Hematopoietic multipotent progenitor cell (in vitro differentiated cells): ENCODE measurements at regions not wholly inside any gene's neighbourhood (a gene's known extent, or its start where the extent isn't known, plus 50 kb on each side); places are given as distances from the start of the nearest gene placed in this dataset.

Experiments used
- DNase-seq, 3 donors: peaks; one replicate each; pipeline ENCODE4 v3.0.0-alpha.2; 2011 to 2015; ENCODE audit warnings: low read depth in 2 of 3, low spot score in 2 of 3

DNA sequence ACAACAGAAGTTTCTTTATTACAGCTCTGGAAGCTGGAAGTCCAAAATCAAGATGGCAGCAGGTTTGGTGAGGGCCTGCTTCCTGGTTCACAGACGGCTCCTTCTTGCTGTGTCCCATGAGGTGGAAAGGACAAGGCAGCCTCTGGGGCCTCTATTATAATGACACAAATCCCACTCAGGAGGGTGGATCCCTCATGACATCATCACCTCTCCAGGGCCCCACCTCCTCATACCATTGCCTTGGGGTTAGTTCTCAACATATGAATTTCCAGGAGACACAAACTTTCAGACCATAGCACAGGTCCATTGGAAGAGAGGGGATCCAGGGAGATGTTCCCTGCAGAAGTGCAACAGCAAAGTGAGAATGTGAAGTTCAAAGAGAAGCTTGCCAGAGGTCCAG is 202.8 kb downstream of the TFCP2L1 start:
- DNase-seq: no peak

DNA sequence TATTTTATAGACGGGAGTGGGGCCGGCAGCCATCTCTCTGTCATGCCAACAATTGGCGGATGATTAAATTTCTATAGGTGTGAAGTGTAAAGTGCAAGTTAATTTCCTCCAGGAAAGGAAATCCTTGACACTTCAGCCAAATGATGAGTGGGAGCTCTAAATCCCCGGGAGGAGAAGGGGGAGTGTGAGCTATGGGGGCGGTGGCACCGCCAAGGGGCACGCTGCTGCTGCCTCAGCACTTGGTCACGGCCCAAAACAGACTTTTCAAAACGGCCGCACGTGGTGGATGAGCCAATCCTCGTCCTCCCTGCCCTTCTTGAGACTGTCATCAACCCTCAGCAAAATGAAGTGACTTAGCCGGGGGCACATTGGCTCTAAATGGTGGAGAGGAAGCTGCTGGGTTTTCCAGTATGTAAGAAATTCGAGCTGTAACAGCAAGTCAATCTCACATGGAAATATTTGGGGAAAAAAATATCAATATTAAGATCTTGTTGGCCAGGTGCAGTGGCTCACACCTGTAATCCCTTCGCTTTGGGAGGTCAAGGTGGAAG is 200.8 kb downstream of the TFCP2L1 start:
- no peak for DNase-seq

DNA sequence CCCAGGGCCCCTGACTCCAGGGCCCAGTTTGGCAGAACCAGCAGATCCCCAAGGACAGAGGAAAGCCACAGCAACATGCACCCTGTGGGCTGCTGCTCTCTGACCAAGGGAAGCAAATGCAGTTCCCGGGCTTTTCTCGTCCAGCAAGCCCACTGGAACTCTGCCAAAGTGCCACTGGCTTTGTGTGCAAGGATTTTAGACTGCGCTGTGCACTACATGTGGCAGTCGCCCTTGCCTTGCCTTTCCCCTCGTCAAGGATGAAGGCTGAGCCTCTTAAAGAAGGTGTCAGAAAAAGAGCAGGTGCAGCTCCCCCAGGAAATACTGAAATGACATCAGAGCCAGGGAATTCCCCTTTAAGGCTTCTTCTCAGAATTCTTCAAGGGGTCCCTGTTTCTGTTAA is 199.2 kb downstream of the TFCP2L1 start:
- no peak for DNase-seq

DNA sequence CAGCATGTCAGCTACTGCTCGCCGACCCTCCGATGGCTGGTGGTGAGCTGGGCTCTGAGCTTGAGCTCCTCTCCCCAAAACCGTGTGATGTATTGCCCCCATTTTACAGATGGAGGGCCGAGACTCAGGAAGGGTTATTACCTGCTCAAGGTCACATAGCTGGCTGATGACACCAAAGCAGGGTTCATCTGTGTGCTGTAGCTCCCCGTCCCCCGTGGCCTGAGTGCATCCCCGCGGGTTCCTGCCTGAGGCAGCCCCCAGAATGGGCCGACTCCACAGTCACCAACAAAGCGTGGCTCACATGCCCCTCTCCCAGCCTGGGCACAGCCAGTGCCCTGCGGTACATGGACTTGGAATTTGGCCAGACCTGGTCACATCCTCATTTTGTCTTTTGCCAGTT is 198.6 kb downstream of the TFCP2L1 start:
- DNase-seq: peak in 1 of 3 donors; percentile 36

DNA sequence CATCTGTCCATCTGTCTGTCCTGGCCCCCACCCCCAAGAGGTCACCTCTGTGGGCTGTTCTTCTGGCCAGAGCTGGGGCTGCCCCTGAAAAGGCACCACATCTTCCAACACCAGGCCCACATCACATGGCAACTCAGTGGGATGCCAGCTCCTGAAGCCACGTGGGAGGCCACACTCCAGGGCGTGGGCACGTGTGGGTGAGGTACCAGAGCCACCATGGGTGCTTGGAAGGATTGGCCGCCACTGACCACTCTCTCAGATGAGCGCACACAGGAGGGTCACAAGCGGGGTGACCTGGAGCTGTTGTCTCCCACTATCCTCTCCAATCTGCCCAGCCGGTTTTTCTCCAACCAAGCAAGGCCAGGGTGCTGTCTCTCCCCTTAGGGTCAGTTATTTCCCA is 197.9 kb downstream of the TFCP2L1 start:
- no peak for DNase-seq

DNA sequence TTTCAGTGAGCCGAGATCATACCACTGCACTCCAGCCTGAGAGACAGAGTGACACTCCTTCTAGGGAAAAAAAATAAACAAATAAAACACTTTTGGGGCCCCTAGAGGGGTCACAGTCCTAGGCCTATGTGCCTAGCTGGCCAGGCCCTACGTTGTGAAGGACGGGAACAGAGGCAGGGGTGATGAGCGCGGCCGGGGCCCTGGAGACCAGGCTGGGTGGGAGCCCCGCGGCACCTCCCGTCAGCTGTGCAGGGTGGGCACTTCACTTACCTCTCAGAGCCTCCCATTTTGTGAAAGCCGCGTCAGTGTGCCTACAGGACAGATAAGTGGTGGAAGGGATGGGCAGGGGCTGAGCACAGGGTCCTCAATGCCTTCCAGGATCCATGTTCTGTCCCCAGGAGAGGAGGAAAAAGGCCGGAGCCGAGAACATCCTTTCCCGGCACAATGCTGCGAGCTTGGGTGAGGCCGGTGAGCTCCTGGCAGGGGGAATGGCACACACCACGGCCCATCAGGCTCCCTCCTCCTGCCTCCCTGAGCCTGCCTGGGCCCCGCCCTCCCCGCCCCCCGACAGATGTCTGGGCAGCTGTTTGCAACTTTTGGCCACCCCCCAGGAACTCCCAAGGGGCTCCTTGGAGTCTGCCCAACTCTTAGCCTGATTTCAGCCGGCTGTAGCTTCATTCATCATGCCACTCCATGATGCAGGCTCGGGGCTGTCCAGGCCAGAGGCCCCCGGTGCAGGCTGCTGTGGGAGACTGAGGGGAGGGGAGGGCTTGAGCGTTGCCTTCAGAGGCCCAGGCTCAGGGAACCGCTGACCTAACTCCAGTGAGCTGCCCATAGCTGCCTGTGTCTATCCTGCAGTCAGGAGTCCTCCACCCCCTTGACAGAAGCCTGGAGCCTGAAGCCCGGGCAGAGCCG is 196.5 kb downstream of the TFCP2L1 start:
- DNase-seq: no peak

DNA sequence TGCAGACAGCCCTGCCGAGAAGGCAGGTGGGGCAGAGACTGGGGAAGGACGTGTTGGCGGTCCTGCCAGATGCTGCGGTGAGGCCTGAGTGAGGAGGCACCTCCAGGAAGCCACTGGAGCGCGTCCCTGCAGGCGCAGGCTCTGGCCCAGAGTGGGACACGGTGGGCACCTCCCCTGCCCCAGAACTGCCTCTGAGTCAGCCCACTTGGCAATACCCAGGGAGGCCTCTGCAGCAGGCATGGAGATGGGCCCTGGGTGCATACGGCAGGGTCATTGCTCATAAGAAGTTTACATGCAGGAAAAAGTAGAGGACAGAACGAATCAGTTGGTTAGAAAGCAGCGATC is 195.9 kb downstream of the TFCP2L1 start:
- no peak for DNase-seq

DNA sequence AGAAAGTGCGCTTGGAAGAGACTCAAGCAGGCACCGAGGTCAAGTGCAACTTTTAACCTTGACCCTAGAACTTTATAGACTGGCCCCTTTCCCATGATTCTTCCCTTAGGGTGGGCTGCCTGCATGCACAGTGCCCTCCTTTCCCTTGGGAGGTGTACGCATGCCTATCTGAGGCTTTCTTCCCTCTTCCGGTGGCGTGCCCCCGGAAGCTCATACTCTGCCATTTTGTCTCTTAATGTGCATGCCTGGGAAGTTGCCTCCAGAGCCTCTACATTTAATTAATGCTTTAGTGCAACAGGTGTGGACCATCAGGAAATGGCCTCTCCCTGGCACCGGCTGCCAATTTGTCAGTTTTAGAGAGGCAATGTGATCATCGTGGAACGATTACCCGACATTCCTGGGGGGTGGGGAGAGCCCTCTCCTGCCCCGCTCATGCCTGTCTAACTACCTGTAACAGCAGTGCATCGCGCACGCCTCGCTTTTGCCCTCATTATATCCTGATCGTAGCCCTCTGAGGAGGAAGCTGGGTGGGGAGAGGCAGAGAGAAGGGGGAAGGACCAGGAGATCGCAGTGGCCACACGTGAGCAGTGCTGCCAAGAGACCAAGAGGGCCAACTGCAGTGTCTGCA is 194.8 kb downstream of the TFCP2L1 start:
- DNase-seq: no peak

DNA sequence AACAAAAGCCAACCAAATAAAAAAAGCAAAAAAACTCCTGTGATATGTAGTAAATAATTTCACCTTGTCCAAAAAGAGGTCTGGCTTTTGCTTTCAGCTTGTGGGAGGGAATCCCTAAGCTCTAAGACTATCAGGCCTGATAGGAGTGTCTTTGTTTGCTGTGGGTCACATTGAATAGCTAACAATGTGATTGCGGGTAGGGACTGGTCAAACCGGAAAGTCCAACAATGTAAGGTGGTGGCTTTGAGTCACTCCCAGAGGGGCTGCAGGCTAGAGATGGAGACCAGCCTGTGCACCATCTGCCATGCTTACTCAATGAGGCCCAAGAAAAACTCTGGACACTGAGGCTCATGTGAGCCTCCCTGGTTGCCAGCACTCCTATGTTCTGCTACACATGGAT is 192.9 kb downstream of the TFCP2L1 start:
- no peak for DNase-seq

DNA sequence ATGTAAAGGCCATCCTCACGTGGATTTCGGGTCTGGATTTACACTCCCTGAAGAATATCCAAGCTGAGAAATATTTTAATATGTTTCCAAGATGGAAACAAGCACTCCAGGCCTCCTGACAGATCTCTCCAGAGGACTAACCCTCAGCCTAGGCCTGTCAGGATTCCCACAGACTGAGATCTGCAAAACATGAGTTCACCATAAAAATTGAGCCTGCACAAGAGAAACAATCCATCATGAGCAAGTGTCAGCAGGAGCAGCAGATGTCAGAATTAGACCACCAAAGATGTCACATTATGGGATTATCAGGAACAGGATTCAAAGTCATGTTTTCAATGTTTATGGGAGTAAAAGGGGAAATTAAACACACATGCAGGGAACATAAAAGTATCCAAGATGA is 191.3 kb downstream of the TFCP2L1 start:
- no peak for DNase-seq

DNA sequence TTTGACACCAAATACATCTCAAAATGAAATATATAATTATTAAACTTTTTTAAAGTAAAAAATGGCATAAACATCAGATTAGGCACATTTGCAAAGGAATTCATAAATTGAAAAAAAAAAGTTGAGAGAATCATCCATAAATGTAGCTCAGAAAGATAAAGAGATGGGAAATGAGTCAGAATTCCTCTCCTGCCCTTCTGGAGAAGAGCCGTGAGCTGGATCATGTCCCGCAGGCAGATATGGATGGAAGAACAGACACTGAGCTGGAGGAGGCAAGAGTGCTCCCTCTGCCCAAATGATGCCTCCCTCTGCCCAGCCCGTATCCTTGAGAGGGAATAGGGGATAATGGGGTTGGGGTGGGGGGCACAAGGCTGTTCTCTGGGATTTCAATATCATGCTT is 190.9 kb downstream of the TFCP2L1 start:
- DNase-seq: no peak

DNA sequence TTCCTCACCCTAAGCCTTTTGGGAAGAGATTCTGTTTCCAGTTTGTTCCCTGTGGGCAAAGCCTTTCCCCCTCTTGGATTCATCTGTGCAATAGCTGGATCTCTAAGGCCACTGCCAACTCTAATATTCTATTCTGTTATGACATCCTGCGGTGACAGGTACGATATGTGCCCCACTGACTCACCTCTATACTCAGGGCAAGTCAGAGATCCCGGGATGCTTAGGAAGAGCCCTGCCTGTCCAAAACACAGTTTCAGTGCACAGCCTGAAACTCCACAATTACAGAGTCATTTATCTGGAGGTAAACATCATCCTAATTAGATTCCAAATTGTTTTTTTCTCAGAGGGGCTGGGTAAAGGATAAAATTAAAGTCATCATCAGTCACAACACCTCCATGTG is 190.2 kb downstream of the TFCP2L1 start:
- no peak for DNase-seq

DNA sequence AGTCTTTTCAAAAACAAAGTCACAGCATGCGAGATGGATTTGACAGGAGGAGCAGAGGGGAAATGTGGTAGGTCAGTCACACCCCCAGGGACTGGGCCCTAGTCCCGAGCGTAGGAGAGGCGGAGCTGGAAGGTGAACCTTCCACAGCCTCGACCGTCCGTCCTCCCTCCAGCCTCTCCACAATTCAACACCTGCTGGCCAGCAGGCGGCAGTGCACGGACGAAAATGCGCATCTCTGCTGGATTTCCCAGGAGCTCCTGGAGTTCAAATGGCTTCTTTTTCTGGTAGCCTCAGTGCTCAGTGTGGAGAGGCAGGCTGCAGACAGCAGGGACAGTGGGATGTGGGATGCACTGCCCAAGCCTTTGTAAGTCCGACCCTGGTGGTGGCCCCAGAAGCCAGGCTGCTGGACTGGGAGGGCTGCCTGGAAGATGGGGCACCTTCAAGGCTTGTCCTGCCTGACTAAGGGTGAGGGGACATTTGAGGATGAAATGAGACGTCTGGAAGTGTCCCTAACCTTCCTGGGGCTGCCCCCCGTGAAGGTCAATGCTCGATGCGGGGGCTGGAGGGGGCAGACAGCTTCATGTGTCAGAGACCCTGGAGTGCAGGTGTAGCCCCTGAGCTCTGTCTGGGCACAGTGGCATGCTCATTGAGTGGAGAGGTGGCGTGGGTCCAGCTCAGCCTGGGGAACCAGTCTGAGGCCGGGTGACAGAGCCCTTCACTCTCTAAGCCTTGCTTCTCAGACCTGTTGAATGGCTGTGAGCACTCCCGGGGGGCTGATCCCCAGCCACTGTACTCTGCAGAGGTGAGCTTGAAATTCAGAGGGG is 189.5 kb downstream of the TFCP2L1 start:
- DNase-seq: peak in 1 of 3 donors; percentile 55

DNA sequence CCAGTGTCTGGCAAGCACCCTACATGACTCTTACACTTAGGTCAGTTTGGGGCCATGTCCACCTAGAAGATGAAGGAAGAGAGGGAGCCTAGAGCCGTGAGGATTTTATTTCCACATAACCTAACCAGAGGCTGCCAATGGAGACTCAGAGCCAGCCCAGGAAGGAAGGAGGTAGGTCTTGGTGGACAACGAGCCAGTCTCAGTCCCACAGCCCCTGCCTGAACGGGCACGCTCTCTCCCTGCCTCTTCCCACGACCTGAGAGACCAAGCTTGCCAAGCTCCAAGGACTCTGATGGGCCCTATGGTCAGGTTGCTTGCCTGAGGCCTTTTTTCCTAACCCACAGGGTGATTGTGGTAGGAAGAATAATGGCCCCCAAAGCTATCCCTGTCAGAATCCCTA is 188.4 kb downstream of the TFCP2L1 start:
- no peak for DNase-seq

DNA sequence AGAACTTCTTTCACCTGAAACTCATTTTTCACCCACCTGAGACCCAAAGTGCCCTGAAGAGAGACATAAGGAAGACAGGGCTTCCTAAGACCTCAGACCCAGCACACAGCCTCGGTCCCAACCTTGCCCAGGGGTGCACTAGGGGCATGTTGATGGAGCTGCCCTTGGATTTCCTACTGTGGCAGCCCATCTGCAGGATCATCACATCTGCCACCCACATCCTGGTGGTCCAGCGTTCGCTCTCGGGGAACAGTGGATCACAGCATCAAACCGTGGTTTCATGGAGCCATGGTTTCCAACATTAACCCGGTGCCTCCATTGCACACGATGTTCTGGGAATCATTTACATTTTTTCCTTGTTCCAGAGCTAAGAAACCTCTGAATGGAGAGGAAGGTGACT is 186.4 kb downstream of the TFCP2L1 start:
- DNase-seq: no peak

DNA sequence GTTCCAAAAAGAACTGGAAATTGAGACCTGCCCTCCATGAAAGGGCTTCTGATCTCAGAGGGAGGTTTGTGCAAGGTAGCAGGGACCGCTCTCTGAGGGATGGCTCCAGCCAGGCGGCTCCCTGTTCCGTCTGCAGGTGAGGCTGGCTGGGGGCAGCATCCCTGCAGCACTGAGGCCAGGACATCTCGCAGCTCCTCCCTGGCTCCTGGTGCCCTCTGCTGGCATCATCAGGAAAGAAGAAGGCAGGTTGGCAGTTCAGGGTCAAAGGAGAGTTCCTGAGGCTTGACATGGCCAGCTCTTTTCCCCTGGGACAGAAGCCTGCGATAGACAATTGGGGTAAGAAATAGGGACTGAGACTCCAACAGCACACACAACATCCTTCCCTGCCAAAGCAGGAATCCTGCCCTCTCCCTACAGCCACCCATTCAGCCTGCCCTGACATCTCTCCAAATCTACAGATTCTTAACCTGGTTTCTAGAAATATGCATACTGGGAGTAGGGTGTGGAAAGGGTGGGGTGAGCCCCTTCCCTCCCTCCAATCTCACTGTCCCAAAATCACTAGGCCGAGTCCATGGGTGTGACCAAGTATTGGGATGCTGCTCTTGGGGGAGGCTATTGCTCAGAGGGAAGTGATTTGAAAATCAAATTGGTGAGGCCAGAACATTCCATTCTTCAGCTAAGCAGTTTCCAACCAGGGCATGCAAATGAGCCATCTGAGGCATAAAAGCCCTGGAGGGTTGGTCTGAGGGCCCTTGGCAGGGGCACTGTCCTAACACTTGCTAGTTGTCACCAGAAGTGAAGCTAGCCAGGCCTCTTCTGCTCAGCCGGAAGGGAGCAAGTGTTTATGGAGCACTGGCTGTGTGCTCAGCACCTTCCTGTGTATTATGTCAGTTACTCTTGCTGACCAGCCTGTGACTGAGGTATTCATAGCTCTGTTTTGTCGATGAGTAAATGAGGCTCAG is 185.4 kb downstream of the TFCP2L1 start:
- no peak for DNase-seq

DNA sequence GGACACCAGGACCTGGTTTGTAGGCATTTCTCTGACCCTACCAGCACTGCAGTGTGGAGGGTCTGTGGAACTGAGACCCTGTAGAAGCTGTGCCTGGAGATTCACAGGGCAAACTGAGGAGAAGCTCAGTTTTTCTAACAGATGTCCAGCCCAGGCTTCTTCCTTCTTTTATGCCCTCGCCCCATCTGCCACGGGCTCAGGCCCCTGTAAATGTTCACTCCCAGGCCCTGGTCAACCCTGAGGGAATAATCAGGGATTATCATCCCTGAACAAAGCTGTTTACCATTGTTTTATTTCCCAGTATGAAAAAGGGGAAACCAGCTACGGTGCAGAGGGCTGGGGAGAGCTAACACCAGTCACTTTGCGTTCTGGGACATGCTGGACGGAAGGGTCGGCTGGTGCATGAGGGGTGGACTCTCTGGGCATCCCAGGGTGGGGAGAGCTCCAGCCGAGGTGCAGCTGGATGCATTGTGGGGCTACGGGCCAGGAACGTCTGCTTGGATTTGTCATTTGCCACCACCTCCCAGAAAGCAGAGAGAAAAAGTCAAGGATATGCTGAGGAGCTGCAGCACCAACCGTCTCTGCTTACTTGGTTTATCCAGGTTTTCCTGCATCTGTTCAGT is 183.8 kb downstream of the TFCP2L1 start:
- DNase-seq: no peak

DNA sequence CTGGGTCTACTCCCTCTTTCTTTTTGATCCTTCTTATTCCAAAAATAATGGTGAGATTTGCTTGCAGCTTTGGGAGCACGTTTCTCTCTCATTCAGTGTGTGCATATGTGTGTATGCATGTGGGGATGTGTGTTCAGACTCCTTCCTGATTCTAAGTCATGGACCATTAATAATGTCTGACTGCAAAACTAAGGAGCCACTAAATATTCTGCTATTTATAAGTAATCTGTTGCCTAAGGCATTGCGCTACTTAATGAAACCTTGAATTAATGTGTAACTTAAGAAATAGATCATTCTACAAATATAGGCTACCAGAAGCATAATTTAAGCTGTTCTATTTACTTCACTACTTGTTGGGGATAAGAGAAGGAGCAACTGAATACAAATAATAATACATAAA is 182.1 kb downstream of the TFCP2L1 start:
- no peak for DNase-seq

DNA sequence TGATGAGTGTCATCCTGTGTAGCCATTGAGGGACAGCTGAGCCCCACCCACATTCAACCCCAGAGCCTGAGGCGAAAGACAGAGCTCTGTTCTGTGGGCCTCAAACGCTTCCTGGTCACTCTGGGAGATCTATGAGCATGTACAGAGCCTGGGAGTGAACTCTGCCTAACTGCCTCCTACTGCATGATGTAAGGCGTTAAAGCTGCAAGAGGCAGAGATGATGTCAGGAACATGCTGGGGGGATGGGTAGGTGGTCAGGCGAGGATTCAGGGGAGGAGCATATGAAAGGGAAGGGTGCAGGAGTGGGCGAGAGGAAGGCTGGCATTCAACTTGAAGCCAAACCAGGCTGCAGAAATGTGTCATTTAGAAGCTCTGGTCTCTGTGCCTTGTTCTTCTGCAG is 181.0 kb downstream of the TFCP2L1 start:
- no peak for DNase-seq

DNA sequence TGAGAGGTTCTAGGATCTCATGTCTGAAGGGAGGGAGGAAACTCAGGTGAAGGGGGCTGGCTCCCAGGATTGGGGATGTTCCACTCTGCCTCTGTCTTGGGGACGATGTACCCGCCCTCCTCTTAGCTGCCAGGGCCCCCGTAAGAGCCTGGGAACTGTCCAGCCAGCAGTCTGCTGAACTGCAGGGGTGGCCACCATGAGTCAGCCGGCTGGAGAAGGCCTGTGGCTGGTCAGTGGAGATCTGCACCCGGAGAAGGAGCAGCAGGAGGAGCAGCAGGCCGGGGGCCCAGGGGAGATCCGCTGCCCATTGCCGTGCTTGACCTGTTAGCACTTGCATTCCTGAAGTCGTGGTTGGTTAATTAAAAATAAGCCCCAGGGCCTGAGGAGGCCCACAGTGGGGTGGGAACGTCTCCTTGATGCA is 180.3 kb downstream of the TFCP2L1 start:
- DNase-seq: no peak
